ES-I3 (cell line): ENCODE measurements at regions not wholly inside any gene's neighbourhood (a gene's known extent, or its start where the extent isn't known, plus 50 kb on each side); places are given as distances from the start of the nearest gene placed in this dataset.
"Not testable (repeated sequence)": the region's sequence is repeated elsewhere in the genome, so short reads cannot be mapped to it uniquely, and the experiment has no call there.

ENCODE experiments used
- H3K36me3 ChIP-seq: 2 replicates; pipeline ENCODE4 v1.6.1; 2013; ENCODE audit warnings: mild to moderate bottlenecking, low read length, control low read depth, moderate library complexity; ENCODE audit not compliant: insufficient read depth
- H3K4me1 ChIP-seq: 2 replicates; pipeline ENCODE4 v1.6.1; 2013; ENCODE audit warnings: mild to moderate bottlenecking, control low read depth, low read length; ENCODE audit not compliant: insufficient read depth
- H3K9ac ChIP-seq: 2 replicates; pipeline ENCODE4 v1.6.1; 2013; ENCODE audit warnings: low read depth, mild to moderate bottlenecking, low read length, moderate library complexity
- H3K9me3 ChIP-seq: 2 replicates; pipeline ENCODE4 v1.6.1; 2013; ENCODE audit warnings: mild to moderate bottlenecking, low read length, moderate library complexity; ENCODE audit not compliant: control insufficient read depth, insufficient read depth

DNA sequence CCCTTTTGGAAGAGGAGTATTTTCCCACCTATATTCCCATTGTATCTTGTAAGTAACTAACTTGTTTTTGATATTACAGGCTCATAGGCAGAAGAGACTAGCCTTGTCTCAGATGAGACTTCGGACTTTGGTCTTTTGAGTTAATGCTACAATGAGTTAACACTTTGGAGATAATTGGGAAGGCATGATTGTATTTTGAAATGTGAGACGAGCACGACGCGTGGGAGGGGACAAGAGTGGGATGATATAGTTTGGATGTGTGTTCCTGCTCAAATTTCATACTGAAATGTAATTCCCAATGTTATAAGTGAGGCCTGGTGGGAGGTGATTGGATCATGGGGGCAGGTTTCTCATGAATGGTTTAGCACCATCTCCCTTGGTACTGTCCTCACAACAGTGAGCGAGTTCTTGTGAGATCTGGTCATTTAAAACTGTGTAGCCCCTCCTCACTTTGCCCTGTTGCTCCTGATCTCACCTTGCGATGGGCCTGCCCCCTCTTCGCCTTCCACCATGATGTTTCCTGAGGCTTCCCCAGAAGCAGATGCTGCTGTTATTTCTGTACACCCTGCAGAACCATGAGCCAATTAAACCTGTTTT lies 721.5 kb upstream of the CTNND2 start:
- H3K9me3 ChIP-seq = peaks cover 3% of the 10 kb centered on the region; the same call in 1 of the 2 replicates
- H3K9ac ChIP-seq = peak overlapping the region; percentile 58
- peaks cover 25% of the 10 kb centered on the region for H3K4me1 ChIP-seq
- H3K36me3 ChIP-seq = no peaks in the 10 kb centered on the region

DNA sequence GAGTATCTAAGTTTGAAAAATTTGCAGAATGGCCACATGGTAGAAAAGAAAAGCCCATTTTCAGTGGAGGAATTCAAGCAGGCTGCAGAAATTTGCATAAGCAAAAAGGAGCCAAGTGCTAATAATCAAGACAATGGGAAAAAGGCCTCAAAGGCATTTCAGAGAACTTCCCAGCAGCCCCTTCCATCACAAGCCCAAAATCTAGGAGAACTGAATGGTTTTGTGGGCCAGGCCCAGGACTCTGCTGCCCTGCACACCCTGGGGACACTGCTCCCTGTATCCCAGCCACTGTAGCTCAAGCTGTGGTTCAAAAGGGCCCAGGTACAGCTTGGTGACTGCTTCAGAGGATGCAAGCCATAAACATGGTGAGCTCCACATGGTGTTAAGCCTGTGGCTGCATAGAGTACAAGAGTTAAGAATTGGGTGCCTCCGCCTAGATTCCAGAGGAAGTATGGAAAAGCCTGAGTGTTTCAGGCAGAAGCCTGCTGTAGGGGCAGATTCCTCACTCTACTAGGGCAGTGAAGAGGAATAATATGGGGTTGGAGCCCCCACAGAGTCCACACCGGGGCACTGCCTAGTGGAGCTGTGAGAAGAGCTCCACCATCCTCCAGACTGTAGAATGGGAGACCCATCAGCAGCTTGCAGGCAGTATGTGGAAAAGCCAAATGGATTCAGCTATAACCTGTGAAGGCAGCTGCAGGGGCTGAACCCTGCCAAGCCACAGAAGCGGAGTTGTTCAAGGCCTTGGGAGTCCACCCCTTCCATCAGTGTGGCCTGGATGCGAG lies 720.7 kb upstream of the CTNND2 start:
- H3K4me1 ChIP-seq = peaks cover 25% of the 10 kb centered on the region
- H3K9ac ChIP-seq = peak overlapping the region; percentile 58
- peaks cover 3% of the 10 kb centered on the region; the same call in 1 of the 2 replicates for H3K9me3 ChIP-seq
- no peaks in the 10 kb centered on the region for H3K36me3 ChIP-seq

DNA sequence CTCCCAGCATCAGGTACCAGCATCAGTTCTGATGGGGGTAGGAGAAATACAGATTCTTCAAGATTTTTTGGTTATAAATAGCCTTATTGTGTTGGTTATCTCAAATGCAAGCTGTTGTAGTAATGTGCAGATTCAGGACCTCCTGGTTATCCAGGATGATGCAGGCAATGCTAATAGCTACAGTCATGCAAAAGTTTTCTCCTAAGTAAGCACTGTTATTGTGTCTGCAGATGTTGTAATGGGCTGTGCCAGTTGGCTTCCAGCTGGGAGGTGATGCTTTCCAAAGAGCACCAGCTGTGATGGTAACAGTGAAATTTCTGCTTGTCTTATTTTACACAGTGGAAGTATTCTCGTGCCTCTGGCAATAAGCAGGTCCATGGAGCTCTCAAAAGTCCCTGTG lies 719.2 kb upstream of the CTNND2 start:
- Histone ChIP-seq H3K36me3 (no peaks in the 10 kb centered on the region), H3K9me3 (peaks cover 3% of the 10 kb centered on the region; the same call in 1 of the 2 replicates), H3K9ac (no peak overlapping the region), H3K4me1 (peaks cover 25% of the 10 kb centered on the region)

DNA sequence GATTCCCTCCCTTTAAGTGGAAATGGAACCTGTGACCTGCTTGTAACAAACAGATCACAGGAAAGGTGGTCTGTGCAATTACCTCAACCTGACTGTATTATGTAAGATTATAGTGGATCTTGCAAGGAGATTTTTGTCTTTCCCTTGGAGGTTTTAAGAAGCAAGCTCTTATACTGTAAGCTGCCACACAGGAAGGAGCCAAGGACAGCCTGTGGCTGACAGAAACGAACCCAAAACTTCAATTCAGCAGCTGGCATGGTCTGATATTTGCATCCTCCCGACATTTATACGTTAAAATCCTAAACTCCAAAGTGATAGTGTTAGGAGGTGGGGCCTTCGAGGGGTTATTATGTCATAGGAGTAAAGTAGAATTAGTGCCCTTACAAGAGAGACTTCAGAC lies 711.8 kb upstream of the CTNND2 start:
- no peak overlapping the region for H3K9ac ChIP-seq
- H3K4me1 ChIP-seq = no peaks in the 10 kb centered on the region; the same call in 1 of the 2 replicates
- peaks cover 5% of the 10 kb centered on the region; the same call in 1 of the 2 replicates for H3K9me3 ChIP-seq
- no peaks in the 10 kb centered on the region for H3K36me3 ChIP-seq

DNA sequence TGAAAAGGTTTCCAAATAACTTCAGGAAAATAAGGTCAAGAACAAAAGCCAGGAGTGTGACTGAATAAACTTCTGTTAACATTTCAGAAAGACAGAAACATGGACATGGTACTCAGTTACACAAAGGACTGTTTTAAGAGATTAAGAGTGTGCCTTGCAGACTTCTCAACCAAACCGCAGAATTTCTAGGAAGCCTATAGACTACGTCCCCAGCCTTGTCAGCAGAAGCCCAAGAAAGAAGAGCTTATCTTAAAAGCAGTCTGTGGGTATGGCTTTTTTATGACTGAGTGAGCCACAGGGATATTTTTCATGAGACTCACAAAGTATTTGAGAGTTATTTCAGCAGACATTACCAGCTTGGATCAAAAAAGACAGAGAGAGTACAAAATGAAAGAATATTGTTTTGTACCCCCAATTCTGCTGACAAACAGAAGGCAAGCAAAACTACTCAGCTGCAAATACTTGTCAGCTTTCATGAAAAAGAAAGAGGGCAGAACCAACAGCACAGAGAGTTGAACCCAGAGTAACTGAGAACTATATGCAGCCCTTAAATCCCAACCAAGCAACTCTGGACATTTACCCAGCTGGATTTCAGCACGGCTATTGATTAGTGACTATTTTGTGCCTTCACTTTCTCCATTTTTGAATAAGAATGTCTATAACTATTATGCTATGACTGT lies 711.0 kb upstream of the CTNND2 start:
- H3K9ac ChIP-seq = no peak overlapping the region
- no peaks in the 10 kb centered on the region for H3K36me3 ChIP-seq
- 0 out of 2 replicates have a peak, but pooled peaks cover 5% of the 10 kb centered on the region for H3K9me3 ChIP-seq
- H3K4me1 ChIP-seq = no peaks in the 10 kb centered on the region; the same call in 1 of the 2 replicates

DNA sequence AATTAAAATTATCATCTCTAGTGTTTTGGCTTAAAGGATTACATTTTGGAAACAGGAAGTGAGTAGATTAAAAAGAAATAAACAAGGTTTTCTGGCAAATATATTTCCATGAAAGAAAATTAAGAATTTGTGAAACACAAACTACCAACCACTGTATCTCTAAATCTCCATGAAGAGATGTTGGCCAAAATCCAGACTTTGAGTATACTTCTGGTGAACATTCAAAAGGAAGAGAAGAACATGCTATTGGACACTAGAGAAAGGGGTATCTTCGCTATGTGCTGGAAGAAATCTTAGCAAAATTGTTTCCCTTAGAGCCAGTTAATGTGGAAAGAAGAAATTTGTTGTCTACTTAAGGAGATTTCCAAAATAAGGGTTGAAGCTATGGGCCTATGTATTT lies 710.4 kb upstream of the CTNND2 start:
- Histone ChIP-seq H3K9ac (no peak overlapping the region), H3K9me3 (0 out of 2 replicates have a peak, but pooled peaks cover 5% of the 10 kb centered on the region)

DNA sequence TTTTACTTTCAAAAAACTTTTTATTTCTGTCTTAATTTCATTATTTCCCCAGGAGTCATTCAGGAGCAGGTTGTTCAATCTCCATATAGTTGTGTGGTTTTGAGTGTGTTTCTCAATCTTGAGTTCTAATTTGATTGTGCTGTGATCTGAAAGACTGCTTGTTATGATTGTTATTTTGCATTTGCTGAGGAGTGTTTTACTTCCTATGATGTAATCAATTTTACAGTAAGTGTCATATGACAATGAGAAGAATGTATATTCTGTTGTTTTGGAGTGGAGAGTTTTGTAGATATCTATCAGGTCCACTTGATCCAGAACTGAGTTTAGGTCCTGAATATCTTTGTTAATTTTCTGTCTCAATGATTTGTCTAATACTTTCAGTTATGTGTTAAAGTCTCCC lies 706.9 kb upstream of the CTNND2 start:
- no peaks in the 10 kb centered on the region; the same call in 1 of the 2 replicates for H3K36me3 ChIP-seq
- H3K4me1 ChIP-seq = no peaks in the 10 kb centered on the region; the same call in 1 of the 2 replicates
- H3K9me3 ChIP-seq = 0 out of 2 replicates have a peak, but pooled peaks cover 4% of the 10 kb centered on the region
- H3K9ac ChIP-seq = no peak overlapping the region

More for the DNA sequence above, 710.4 kb upstream of the CTNND2 start:
- Histone ChIP-seq H3K4me1 (no peaks in the 10 kb centered on the region; the same call in 1 of the 2 replicates), H3K36me3 (no peaks in the 10 kb centered on the region)

DNA sequence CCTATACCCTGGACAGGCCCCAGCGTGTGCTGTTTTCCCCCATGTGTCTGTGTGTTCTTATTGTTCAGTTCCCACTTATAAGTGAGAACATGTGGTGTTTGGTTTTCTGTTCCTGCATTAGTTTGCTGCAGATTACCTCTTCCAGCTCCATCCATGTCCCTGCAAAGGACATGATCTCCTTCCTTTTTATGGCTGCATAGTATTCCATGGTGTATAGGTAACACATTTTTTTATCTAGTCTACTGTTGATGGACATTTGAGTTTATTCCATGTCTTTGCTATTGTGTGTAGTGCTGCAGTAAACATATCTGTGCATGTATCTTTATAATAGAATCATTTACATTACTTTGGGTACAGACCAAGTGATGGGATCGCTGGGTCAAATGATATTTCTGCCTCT lies 703.6 kb upstream of the CTNND2 start:
- H3K36me3 ChIP-seq, H3K9ac ChIP-seq, H3K4me1 ChIP-seq, H3K9me3 ChIP-seq: not testable (repeated sequence)

DNA sequence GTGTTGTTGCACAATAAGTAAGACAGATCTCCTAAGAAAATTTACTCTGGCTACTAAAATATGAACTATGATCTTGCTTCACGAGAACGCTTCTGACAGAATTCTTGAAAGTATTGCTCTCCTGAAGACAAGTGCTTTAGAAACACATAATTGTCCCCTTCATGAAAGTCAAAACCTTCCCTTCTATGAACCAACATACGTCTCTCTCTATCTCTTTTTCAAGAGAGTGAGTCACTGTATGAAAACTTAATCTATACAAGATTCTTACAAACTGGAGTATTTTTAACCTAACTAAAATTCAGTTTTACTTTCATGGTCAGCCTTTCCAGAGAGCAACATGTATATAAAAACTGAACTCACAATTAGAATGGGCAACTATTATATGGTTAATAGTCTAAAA lies 688.0 kb upstream of the CTNND2 start:
- no peaks in the 10 kb centered on the region for H3K4me1 ChIP-seq
- H3K9ac ChIP-seq = no peak overlapping the region
- H3K36me3 ChIP-seq = no peaks in the 10 kb centered on the region
- H3K9me3 ChIP-seq = no peaks in the 10 kb centered on the region

DNA sequence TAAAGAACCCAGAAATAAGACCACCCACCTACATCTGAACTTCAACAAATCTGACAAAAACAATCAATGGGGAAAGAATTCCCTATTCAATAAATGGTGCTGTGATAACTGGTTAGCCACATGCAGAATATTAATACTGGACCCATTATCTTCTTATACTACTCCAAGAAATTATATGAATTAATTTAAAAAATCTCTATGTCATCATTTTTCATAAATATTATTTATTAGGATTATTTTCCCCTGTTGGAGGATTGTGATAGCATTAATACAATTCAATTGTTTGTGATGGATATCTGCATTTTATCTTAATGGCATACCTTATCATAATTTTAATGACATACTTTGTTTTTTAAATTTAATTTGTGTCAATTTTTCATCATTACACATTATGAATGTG lies 682.2 kb upstream of the CTNND2 start:
- no peaks in the 10 kb centered on the region for H3K36me3 ChIP-seq
- no peaks in the 10 kb centered on the region for H3K9me3 ChIP-seq
- no peaks in the 10 kb centered on the region for H3K4me1 ChIP-seq
- H3K9ac ChIP-seq = no peak overlapping the region

DNA sequence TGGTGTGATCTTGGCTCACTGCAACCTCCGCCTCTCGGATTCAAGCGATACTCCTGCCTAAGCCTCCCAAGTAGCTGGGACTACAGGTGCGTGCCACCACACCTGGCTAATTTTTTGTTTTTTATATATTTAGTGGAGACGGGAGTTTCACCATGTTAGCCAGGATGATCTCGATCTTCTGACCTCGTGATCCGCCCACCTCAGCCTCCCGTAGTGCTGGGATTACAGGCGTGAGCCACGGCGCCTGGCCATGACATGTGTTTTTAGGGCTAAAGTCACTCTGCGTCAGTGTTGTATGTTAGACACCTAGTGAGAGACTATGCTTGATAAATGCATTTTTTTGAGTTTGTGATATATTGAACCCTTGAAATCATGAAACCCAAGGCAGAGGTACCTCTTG lies 674.6 kb upstream of the CTNND2 start:
- not testable (repeated sequence) for H3K36me3 ChIP-seq, H3K4me1 ChIP-seq, H3K9me3 ChIP-seq, H3K9ac ChIP-seq

DNA sequence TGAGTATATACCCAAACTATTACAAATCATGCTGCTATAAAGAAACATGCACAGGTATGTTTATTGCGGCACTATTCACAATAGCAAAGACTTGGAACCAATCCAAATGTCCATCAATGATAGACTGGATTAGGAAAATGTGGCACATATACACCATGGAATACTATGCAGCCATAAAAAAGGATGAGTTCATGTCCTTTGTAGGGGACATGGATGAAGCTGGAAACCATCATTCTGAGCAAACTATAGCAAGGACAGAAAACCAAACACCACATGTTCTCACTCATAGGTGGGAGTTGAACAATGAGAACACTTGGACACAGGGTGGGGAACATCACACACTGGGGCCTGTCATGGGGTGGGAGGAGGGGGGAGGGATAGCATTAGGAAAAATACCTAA lies 672.7 kb upstream of the CTNND2 start:
- not testable (repeated sequence) for H3K4me1 ChIP-seq, H3K36me3 ChIP-seq, H3K9ac ChIP-seq, H3K9me3 ChIP-seq

DNA sequence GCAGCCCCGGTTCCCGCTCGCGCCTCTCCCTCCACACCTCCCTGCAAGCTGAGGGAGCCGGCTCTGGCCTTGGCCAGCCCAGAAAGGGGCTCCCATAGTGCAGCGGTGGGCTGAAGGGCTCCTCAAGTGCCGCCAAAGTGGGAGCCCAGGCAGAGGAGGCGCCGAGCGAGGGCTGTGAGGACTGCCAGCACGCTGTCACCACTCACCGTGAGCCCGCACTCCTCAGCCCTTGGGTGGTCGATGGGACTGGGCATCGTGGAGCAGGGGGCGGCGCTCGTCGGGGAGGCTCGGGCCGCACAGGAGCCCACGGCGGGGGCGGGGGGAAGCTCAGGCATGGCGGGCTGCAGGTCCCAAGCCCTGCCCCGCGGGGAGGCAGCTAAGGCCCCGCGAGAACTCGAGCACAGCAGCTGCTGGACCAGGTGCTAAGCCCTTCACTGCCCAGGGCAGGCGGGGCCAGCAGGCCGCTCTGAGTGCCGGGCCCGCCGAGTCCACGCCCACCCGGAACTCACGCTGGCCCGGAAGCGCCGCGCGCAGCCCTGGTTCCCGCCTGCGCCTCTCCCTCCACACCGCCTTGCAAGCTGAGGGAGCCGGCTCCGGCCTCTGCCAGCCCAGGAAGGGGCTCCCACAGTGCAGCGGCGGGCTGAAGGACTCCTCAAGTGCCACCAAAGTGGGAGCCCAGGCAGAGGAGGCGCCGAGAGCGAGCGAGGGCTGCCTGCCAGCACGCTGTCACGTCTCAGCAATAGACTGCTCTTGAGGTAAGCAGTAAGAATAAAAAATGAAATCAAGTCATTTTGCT lies 670.2 kb upstream of the CTNND2 start:
- H3K9ac ChIP-seq, H3K9me3 ChIP-seq, H3K4me1 ChIP-seq, H3K36me3 ChIP-seq: not testable (repeated sequence)

DNA sequence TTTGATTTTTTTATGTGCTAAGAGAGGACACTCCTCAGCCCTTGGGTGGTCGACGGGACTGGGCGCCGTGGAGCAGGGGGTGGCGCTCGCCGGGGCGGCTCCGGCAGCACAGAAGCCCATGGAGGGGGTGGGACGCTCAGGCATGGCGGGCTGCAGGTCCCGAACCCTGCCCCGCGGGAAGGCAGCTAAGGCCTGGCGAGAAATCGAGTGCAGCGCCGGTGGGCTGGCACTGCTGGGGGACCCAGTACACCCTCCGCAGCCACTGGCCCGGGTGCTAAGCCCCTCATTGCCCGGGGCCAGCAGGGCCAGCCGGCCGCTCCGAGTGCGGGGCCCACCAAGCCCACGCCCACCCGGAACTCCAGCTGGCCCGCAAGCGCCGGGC lies 669.7 kb upstream of the CTNND2 start:
- not testable (repeated sequence) for H3K9me3 ChIP-seq, H3K4me1 ChIP-seq, H3K9ac ChIP-seq, H3K36me3 ChIP-seq
